DND-41 (cell line): ENCODE measurements at regions not wholly inside any gene's neighbourhood (a gene's known extent, or its start where the extent isn't known, plus 50 kb on each side); places are given as distances from the start of the nearest gene placed in this dataset.

Experiments used
- CTCF ChIP-seq: IDR thresholded peaks from 2 replicates; pipeline ENCODE4 v1.5.1; 2012; ENCODE audit warnings: borderline replicate concordance, low read length, moderate library complexity, mild to moderate bottlenecking; ENCODE audit not compliant: poor library complexity, severe bottlenecking; ENCODE audit errors: extremely low read depth
- EZH2 ChIP-seq: IDR thresholded peaks from 3 replicates; pipeline ENCODE4 v1.6.1; 2012; ENCODE audit warnings: borderline replicate concordance, low read depth, mild to moderate bottlenecking, moderate library complexity, low read length, inconsistent platforms; ENCODE audit not compliant: severe bottlenecking

- TF ChIP-seq EZH2: no peak
- no peak for TF ChIP-seq CTCF
Measured at GRCh38 chr4:13267091-13267490, 217.0 kb downstream of the RAB28 start.
